Tibial nerve (tissue), 4 donors: ENCODE measurements at regions not wholly inside any gene's neighbourhood (a gene's known extent, or its start where the extent isn't known, plus 50 kb on each side); places are given as distances from the start of the nearest gene placed in this dataset.

Source experiments
- DNase-seq, 2 donors: peaks; one replicate each; pipeline ENCODE4 v3.0.0-alpha.2; 2019; ENCODE audit warnings: low spot score in 2 of 2
- H3K27ac ChIP-seq, 4 donors: fragments of 200-600 bp; sonication (generic) in 3 of 4; one replicate each; pipeline ENCODE4 v1.5.1; 2017 to 2019; ENCODE audit warnings: mild to moderate bottlenecking in 1 of 4
- H3K27me3 ChIP-seq, 2 donors: fragments of 200-600 bp; sonication (generic) in 1 of 2; one replicate each; pipeline versions ENCODE4 v1.5.1 to v1.6.0; 2017 to 2019
- H3K36me3 ChIP-seq, 3 donors: fragments of 200-600 bp; sonication (generic); one replicate each; pipeline ENCODE4 v1.5.1; 2018 to 2019
- H3K4me1 ChIP-seq, 4 donors: fragments of 200-600 bp; sonication (generic) in 3 of 4; one replicate each; pipeline ENCODE4 v1.5.1; 2017 to 2019
- H3K4me3 ChIP-seq, 4 donors: fragments of 200-600 bp; sonication (generic) in 3 of 4; one replicate each; pipeline ENCODE4 v1.5.1; 2017 to 2019; ENCODE audit warnings: mild to moderate bottlenecking in 1 of 4, moderate library complexity in 1 of 4
- H3K9me3 ChIP-seq, 4 donors: fragments of 200-600 bp; sonication (generic) in 3 of 4; one replicate each; pipeline ENCODE4 v1.5.1; 2017 to 2019
- CTCF ChIP-seq, 5 experiments: fragments of 200-600 bp in 3 of 5; fragments of 450-650 bp in 2 of 5; sonication (generic) in 3 of 5; IDR thresholded peaks; one replicate each; pipeline ENCODE4 v1.5.1; 2016 to 2019; ENCODE audit warnings: antibody characterized with exemption in 5 of 5, mild to moderate bottlenecking in 3 of 5, moderate library complexity in 2 of 5
- EP300 ChIP-seq, 2 donors: sonication (generic); formaldehyde crosslinking; IDR thresholded peaks; one replicate each; pipeline ENCODE4 v1.6.1; 2017; ENCODE audit warnings: antibody characterized with exemption in 2 of 2, mild to moderate bottlenecking in 1 of 2
- POLR2A ChIP-seq, 2 donors: fragments of 450-650 bp; IDR thresholded peaks; one replicate each; pipeline ENCODE4 v1.6.1; 2017; ENCODE audit warnings: antibody characterized with exemption in 2 of 2, mild to moderate bottlenecking in 2 of 2, moderate library complexity in 2 of 2
- WGBS, 2 donors: methylation state at CpG; one replicate each; pipeline ENCODE4 v1.1.5; 2018; 5-methylcytosine and 5-hydroxymethylcytosine counted together

GRCh38 chr22:35479985-35480550, 60.6 kb upstream of the RASD2 start:
- Histone ChIP-seq H3K27ac (peak overlapping the region in 1 of 4 donors; percentile 53), H3K9me3 (no peaks in the 10 kb centered on the region), H3K36me3 (no peaks in the 10 kb centered on the region), H3K4me3 (no peak overlapping the region), H3K27me3 (peaks cover 0 to 7% of the 10 kb centered on the region in 2 donors), H3K4me1 (peaks cover 0 to 18% (median 5%) of the 10 kb centered on the region in 4 donors)
- TF ChIP-seq EP300 (IDR thresholded peaks at IDR 0.05), result no peak
- no peak for TF ChIP-seq POLR2A (IDR thresholded peaks at IDR 0.05)
- TF ChIP-seq CTCF (IDR thresholded peaks at IDR 0.05), result no peak
- DNase-seq, result no peak
- WGBS, 2 donors, result 83 to 92% methylated on average over 7 to 9 of the region's 13 CpGs

- H3K36me3 ChIP-seq, result no peaks in the 10 kb centered on the region
- peaks cover 0 to 18% (median 5%) of the 10 kb centered on the region in 4 donors for H3K4me1 ChIP-seq
- peaks cover 0 to 7% of the 10 kb centered on the region in 2 donors for H3K27me3 ChIP-seq
- TF ChIP-seq CTCF (IDR thresholded peaks at IDR 0.05) (no peak), POLR2A (IDR thresholded peaks at IDR 0.05) (no peak), EP300 (IDR thresholded peaks at IDR 0.05) (no peak)
- no peak overlapping the region for H3K4me3 ChIP-seq
- 50 to 52% methylated on average over 22 of the region's 22 CpGs for WGBS, 2 donors
- H3K27ac ChIP-seq, result peak overlapping the region in 1 of 4 donors; percentile 53
- no peaks in the 10 kb centered on the region for H3K9me3 ChIP-seq
- DNase-seq, result no peak
Measured at GRCh38 chr22:35480627-35481550, 59.7 kb upstream of the RASD2 start.

GRCh38 chr22:35482311-35482710, 58.3 kb upstream of the RASD2 start:
- Histone ChIP-seq H3K9me3 (no peaks in the 10 kb centered on the region), H3K4me1 (peaks cover 0 to 18% (median 5%) of the 10 kb centered on the region in 4 donors), H3K27ac (no peak overlapping the region), H3K36me3 (no peaks in the 10 kb centered on the region), H3K4me3 (no peak overlapping the region), H3K27me3 (peaks cover 0 to 7% of the 10 kb centered on the region in 2 donors)
- WGBS, 2 donors, result 97 to 99% methylated on average over 5 of the region's 5 CpGs
- DNase-seq, result no peak
- TF ChIP-seq CTCF (IDR thresholded peaks at IDR 0.05) (no peak), POLR2A (IDR thresholded peaks at IDR 0.05) (no peak), EP300 (IDR thresholded peaks at IDR 0.05) (no peak)

GRCh38 chr22:35482974-35483373, 57.7 kb upstream of the RASD2 start:
- Histone ChIP-seq H3K36me3 (no peaks in the 10 kb centered on the region), H3K9me3 (no peaks in the 10 kb centered on the region), H3K27me3 (peaks cover 0 to 7% of the 10 kb centered on the region in 2 donors), H3K4me3 (no peak overlapping the region), H3K4me1 (peaks cover 0 to 16% (median 4%) of the 10 kb centered on the region in 4 donors), H3K27ac (no peak overlapping the region)
- 48 to 50% methylated on average over 6 of the region's 6 CpGs for WGBS, 2 donors
- no peak for DNase-seq
- TF ChIP-seq POLR2A (IDR thresholded peaks at IDR 0.05) (no peak), CTCF (IDR thresholded peaks at IDR 0.05) (no peak), EP300 (IDR thresholded peaks at IDR 0.05) (no peak)

DNA sequence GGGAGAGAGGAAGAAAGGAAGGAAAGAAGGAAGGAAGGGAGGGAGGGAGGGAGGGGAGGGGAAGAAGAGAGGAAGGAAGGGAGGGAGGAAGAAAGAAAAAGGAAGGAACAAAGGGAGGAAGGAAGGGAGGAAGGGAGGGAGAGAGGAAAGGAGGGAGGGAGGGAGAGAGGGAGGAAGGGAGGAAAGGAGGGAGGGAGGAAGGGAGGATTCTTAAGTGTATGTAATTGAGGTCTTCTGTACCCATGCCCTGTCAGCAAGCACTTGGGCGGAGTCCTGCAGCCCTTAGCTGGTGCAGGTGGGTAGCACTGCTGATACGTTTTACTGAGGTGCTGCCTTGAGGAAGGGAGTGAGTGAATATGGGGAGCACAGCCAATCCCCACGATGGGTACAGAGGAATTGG, 56.9 kb upstream of the RASD2 start:
- Histone ChIP-seq H3K27ac (no peak overlapping the region), H3K36me3 (no peaks in the 10 kb centered on the region), H3K9me3 (no peaks in the 10 kb centered on the region), H3K27me3 (peaks cover 0 to 7% of the 10 kb centered on the region in 2 donors), H3K4me3 (no peak overlapping the region), H3K4me1 (peaks cover 0 to 8% (median 0%) of the 10 kb centered on the region in 4 donors)
- TF ChIP-seq POLR2A (IDR thresholded peaks at IDR 0.05) (no peak), CTCF (IDR thresholded peaks at IDR 0.05) (no peak)
- no peak for DNase-seq
- WGBS, 2 donors, result 62 to 70% methylated on average over 3 of the region's 3 CpGs
